GM19452 (cell line): ENCODE measurements at regions not wholly inside any gene's neighbourhood (a gene's known extent, or its start where the extent isn't known, plus 50 kb on each side); places are given as distances from the start of the nearest gene placed in this dataset.

Experiments used
- ATAC-seq: cut with Tn5 transposase; IDR thresholded peaks from one replicate; pipeline ENCODE4 v1.9.1; 2021; ENCODE audit not compliant: unreplicated experiment

DNA sequence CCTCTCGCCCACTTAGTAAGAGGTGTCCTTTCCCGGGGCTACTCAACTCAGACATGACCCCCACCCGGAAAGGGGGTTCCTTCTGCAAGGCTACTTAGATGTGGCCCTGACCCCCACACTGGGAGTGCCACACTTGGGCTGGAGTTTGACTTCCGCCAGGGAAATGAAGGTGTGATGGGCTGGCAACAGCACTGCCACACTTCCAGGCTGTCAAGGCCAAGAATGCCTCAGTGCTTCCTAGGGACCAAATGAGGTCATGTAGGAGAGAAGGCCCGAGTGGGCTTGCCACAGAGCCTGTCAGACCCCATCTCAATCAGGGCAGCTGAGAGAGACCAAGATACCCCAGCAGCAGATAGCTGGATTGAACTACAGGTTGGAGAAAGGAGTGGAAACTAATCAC is 55.5 kb downstream of the DRD1 start:
- no peak for ATAC-seq

GRCh38 chr5:175387144-175387543 is 56.8 kb downstream of the DRD1 start:
- ATAC-seq = no peak

GRCh38 chr5:175386526-175386925 is 57.5 kb downstream of the DRD1 start:
- no peak for ATAC-seq

- no peak for ATAC-seq
Observed at GRCh38 chr5:175385691-175386362, 58.2 kb downstream of the DRD1 start.

- ATAC-seq = no peak
Observed at GRCh38 chr5:175384724-175385552, 59.0 kb downstream of the DRD1 start.

DNA sequence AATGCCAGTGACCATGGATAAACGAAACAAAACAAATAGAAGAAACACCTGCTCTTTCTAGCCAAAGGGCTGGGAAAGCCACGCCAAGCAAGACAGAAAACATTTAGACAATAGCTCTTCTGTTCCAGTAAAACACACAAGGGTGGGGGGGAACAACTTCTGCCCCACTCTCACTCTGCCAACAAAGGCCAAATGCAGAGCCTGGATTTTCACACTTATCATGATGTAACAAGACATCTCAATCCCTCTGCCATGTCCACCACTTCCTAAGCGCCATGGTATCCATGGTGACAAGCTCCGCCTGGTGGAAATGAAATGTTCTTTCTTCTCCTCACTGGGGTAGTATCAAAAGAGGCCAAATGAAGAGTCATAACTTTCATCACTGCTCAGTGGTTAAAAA is 60.6 kb downstream of the DRD1 start:
- no peak for ATAC-seq

- ATAC-seq = no peak
Observed at GRCh38 chr5:175382171-175382570, 61.8 kb downstream of the DRD1 start.

- ATAC-seq = no peak
Observed at GRCh38 chr5:175381130-175381529, 62.9 kb downstream of the DRD1 start.

DNA sequence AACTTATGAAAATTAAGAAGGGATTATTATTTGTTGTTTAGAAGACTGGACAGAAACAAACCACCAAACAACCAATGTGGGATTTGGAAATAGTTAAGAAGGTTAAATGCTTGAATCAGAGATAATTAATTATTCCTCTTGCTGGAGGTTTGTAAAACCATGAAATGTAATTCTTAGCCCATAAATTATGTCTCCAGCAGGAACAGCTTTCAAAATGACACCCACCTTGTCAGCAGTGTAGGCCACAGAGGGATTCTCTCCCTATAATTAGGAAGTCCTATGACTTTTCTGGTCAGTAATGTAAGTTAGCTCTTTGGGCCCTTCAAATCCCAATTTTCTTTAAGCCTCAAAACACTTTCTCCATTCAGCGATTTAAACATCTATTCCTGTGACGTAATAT is 63.3 kb downstream of the DRD1 start:
- no peak for ATAC-seq

GRCh38 chr5:175379867-175380266 is 64.1 kb downstream of the DRD1 start:
- ATAC-seq = no peak

DNA sequence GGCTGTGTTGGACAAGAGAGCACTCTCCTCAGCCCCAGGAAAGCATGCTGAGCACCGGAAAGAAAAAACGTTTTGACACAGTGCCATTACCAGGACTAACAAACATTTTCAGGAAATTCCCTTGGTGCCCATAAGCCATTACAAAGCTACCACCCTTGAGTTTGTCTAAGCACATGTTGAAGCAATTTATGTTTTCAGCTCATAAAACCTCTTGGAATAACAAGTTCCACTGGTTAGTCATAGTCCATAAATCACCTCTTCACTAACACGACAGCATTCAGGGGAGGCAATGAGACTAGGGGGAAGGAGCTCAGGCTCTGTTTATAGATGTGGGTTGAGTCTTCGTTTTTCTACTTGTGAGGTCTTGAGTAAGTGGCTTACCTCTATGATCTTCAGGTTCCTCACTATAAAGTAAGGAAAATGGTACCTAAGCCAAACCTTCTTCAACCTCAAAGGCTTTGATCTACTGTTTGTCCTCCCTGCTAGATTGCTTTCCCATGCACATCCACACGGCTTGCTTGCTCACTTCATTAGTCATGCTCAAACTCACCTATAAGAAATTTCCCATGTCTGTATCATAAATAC is 65.4 kb downstream of the DRD1 start:
- ATAC-seq = no peak

DNA sequence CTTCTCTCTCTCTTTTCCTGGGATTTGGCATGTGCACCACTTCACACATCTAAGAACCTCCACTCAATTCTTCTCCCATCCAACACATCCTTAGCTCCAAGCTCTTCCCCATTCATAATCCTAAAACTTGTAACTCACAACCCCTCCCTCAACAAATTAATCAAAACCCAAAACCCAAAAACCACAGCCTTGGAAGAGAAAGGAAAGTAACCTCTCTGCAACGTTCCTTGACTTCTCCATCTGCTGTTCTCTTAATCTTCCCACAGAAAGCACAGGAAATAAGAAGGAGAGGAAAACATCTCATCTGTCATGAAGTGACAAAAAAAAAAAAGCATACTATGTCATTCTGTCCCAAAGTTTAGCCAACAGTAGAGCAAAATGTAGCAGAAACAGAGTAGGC is 66.2 kb downstream of the DRD1 start:
- ATAC-seq = no peak

GRCh38 chr5:175374166-175374875 is 69.7 kb downstream of the DRD1 start:
- no peak for ATAC-seq

DNA sequence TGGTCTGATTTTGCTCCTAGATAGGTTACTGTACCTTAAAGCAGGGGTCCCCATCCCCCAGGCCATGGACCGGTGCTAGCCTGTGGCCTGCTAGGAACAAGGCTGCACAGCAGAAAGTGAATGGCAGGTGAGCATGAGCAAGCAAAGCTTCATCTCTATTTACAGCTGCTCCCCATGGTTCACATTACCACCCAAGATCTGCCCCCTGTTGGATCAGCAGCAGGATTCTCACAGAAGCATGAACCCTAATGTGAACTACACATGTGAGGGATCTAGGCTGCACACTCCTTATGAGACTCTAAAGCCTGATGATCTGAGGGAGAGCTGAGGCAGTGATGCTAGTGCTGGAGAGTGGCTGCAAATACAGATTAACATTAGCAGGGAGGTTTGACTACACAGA is 78.1 kb downstream of the DRD1 start:
- ATAC-seq = no peak

- no peak for ATAC-seq
Observed at GRCh38 chr5:175363300-175363699, 80.7 kb downstream of the DRD1 start.

- ATAC-seq = no peak
Observed at GRCh38 chr5:175357995-175358394, 86.0 kb downstream of the DRD1 start.

DNA sequence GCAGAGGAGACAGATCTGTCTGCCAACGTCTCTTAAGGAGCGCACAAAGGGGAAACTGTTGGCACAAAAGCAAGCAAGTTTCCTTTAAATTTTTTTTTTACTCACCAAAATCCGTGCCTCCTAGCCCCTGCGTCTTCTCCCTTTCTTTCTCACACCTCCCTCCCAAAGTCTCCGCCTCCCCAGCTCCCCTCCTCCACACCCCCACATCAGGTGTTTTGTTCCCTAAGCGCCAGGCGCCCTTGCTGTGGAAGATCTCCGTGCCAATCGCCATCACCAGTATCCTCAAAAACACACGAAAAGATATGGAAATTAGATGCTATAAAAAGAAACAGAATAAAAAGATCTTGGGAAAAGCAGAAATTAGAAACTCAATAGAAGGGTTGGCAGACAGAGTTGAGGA is 87.6 kb downstream of the DRD1 start:
- no peak for ATAC-seq

GRCh38 chr5:175354964-175355363 is 89.0 kb downstream of the DRD1 start:
- ATAC-seq = no peak

DNA sequence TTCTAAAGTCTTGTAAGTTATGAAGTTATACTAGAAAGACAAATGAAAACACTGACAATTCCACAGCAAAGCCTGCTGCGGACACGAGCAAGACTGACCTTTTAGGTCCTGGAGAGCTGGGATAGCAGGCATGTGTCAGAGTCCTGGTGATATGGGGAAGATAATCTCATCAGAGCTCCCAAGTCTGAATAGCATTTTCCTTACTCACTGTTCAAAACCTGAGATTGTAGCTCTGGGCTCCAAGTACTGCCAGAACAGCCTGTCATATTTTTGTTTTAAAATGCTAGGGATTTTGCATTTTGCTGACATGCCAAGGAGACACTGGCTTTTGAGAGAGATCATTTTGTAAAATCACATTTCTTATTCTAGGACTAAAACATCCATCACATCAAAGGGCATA is 90.1 kb downstream of the DRD1 start:
- no peak for ATAC-seq

GRCh38 chr5:175351897-175352590 is 91.9 kb downstream of the DRD1 start:
- ATAC-seq = no peak

GRCh38 chr5:175351126-175351525 is 92.9 kb downstream of the DRD1 start:
- no peak for ATAC-seq
